Hypothalamus (tissue), 51 donors: ENCODE measurements at regions not wholly inside any gene's neighbourhood (a gene's known extent, or its start where the extent isn't known, plus 50 kb on each side); places are given as distances from the start of the nearest gene placed in this dataset.
"Not testable (repeated sequence)": the region's sequence is repeated elsewhere in the genome, so short reads cannot be mapped to it uniquely, and the experiment has no call there.

Experiments used
- DNase-seq, 51 donors: peaks; one replicate each; lab custom pipeline; 2025; lab: John Stamatoyannopoulos, UW

- no peak for DNase-seq
Measured at GRCh38 chr11:129631201-129631600, 184.4 kb upstream of the TMEM45B start.

- DNase-seq, result no peak
Measured at GRCh38 chr11:129636926-129637325, 178.7 kb upstream of the TMEM45B start.

DNA sequence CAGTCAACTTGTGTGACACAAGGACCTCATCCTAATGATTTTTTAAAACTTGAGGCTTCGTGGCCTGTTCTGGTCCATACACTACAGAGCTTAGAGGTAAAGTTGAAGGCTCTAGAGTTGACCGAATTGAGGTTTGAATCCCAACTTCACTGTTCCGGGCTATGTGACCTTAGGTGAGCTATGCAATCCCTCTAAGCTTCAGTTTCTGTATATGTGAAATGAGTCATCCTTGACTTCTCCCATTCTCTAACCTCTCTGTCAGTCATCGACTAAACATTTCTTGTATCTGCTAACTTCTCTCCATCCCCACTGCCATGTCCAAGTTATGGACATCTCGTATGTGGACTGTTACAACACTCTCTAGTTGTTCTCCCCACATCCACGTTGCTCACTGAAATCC, 178.2 kb upstream of the TMEM45B start:
- DNase-seq, result no peak

- DNase-seq, result no peak
Measured at GRCh38 chr11:129637983-129638776, 177.5 kb upstream of the TMEM45B start.

DNA sequence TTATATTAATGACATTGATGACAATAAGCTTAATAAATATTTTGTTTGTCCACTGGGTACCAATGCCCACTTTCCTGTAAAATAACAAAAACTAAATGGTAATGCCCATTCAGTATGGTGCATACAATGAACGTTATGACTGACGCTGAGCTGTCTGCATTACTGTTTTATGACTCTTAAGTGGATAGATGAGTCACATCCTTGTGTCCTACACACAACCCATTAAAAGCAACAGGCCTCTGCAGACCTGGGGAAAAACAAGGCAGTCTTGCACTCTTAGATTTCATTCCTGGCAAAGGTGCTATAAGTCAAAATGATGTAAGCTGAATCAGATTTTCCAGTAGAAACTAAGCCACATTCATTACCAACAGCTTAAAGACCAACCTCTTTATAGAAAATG, 176.3 kb upstream of the TMEM45B start:
- DNase-seq, result no peak

GRCh38 chr11:129640671-129641070, 175.0 kb upstream of the TMEM45B start:
- no peak for DNase-seq

- no peak for DNase-seq
Measured at GRCh38 chr11:129643031-129643721, 172.5 kb upstream of the TMEM45B start.

DNA sequence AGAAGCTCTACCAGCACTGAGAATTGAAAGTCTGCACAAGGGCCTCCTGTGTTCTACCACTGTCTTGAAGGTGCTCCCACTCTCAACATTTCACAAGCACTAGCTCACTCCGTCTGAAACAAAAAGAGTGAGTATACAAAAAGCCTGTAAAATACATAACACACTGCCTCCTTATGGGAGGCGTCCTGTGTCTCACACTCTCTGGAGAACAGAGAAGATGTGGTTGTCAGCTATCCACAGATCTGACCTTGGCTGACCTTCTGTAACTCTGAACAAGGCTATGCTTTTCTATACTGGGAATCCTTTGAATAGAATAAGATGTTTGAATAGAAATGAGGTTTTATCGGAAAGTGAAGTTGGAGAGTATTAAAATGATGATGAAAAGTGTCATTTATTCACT, 171.3 kb upstream of the TMEM45B start:
- DNase-seq, result no peak

- DNase-seq, result no peak
Measured at GRCh38 chr11:129645943-129646342, 169.7 kb upstream of the TMEM45B start.

GRCh38 chr11:129650044-129650443, 165.6 kb upstream of the TMEM45B start:
- DNase-seq, result not testable (repeated sequence)

- no peak for DNase-seq
Measured at GRCh38 chr11:129652835-129653234, 162.8 kb upstream of the TMEM45B start.

- DNase-seq, result no peak
Measured at GRCh38 chr11:129655247-129655832, 160.3 kb upstream of the TMEM45B start.

DNA sequence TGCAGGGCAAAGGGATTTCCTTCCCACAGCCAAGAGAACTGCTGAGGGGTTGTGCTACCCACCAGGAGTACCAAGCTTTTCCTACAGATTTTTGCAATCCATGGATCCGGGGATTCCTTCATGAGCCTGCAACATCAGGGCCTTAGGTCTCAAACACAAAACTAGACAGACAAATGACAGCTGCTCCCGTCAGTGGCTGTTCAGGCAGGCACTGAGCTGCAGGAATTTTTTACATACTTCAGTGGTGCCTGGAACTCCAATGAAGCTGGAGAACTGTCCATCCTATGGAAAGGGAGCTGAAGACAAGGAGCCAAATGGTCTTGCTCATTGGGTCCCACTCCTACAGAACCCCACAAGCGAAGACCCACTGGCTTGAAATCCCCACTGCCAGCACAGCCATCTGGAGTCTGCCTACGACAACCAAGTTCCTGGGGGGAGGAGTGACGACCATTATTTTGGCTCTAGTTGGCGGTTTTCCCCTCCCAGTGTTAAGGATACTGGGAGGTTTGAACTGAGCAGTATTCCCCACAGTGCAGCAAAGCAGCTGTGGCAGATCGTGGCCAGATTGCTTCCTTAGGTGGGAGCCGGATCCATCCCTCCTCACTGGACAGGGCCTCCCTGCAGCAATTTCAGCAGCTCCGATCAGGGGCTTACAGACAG, 157.7 kb upstream of the TMEM45B start:
- no peak for DNase-seq

DNA sequence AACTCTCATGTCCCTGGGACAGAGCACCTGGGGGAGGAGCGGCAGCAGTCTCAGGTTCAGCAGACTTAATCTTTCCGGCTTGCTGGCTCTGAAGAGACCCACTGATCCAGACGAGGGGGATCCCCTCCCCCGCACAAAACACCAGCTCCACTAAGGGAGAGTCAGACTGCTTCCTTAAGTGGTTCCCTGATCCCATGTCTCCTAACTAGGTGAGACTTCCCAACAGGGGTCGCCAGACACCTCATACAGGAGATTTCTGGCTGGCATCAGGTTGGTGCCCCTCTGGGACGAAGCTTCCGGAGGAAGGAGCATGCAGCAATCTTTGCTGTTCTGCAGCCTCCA, 157.2 kb upstream of the TMEM45B start:
- DNase-seq, result no peak

GRCh38 chr11:129680907-129681306, 134.7 kb upstream of the TMEM45B start:
- DNase-seq, result no peak

GRCh38 chr11:129681344-129682114, 134.1 kb upstream of the TMEM45B start:
- DNase-seq, result no peak

GRCh38 chr11:129686269-129686668, 129.4 kb upstream of the TMEM45B start:
- DNase-seq, result no peak

GRCh38 chr11:129691142-129691541, 124.5 kb upstream of the TMEM45B start:
- DNase-seq, result peak in 6 of 51 donors; percentile 4 to 27 (median 9)

GRCh38 chr11:129694538-129694937, 121.1 kb upstream of the TMEM45B start:
- DNase-seq, result no peak

- no peak for DNase-seq
Measured at GRCh38 chr11:129694966-129695365, 120.7 kb upstream of the TMEM45B start.
